HEK293T (cell line): ENCODE measurements at regions not wholly inside any gene's neighbourhood (a gene's known extent, or its start where the extent isn't known, plus 50 kb on each side); places are given as distances from the start of the nearest gene placed in this dataset.

Source experiments
- CTCF ChIA-PET: fragments of 350-600 bp; formaldehyde crosslinking; extraction: SDS; loops from one replicate; lab custom pipeline; 2021; ENCODE audit warnings: antibody characterized with exemption, inconsistent platforms; lab: Yijun Ruan, JAX
- POLR2A ChIA-PET: fragments of 350-600 bp; formaldehyde crosslinking; extraction: SDS; loops from one replicate; lab custom pipeline; 2020; ENCODE audit warnings: antibody characterized with exemption, inconsistent platforms; lab: Yijun Ruan, JAX
- DNase-seq: peaks from one replicate; pipeline ENCODE4 v3.0.0; 2012; ENCODE audit warnings: mixed read lengths; ENCODE audit errors: extremely low spot score
- ARNT ChIP-seq: fragments of 450-650 bp; IDR thresholded peaks from 2 replicates; pipeline ENCODE4 v1.6.1; 2017; ENCODE audit warnings: mild to moderate bottlenecking
- BHLHE40 ChIP-seq: fragments of 450-650 bp; IDR thresholded peaks from 2 replicates; pipeline ENCODE4 v1.6.1; 2016; ENCODE audit warnings: mild to moderate bottlenecking, moderate library complexity, borderline replicate concordance
- CTBP1 ChIP-seq: fragments of 450-650 bp; IDR thresholded peaks from 2 replicates; pipeline ENCODE4 v1.6.1; 2016; ENCODE audit warnings: borderline replicate concordance
- ELF4 ChIP-seq: fragments of 450-650 bp; IDR thresholded peaks from 2 replicates; pipeline ENCODE4 v1.6.1; 2017; ENCODE audit warnings: antibody characterized with exemption
- FOXA1 ChIP-seq: fragments of 450-650 bp; IDR thresholded peaks from 2 replicates; pipeline ENCODE4 v1.6.1; 2016; ENCODE audit warnings: mild to moderate bottlenecking
- FOXK2 ChIP-seq: fragments of 450-650 bp; IDR thresholded peaks from 2 replicates; pipeline ENCODE4 v1.6.1; 2016; ENCODE audit warnings: mild to moderate bottlenecking
- FOXM1 ChIP-seq: fragments of 450-650 bp; IDR thresholded peaks from 2 replicates; pipeline ENCODE4 v1.6.1; 2017; ENCODE audit warnings: mild to moderate bottlenecking, borderline replicate concordance
- HDGF ChIP-seq: fragments of 450-650 bp; IDR thresholded peaks from 2 replicates; pipeline ENCODE4 v1.6.1; 2017; ENCODE audit warnings: antibody characterized with exemption, borderline replicate concordance
- L3MBTL2 ChIP-seq: fragments of 450-650 bp; conservative IDR thresholded peaks from 2 replicates; pipeline ENCODE4 v1.6.1; 2016; ENCODE audit warnings: mild to moderate bottlenecking
- LEF1 ChIP-seq: fragments of 450-650 bp; IDR thresholded peaks from 2 replicates; pipeline ENCODE4 v1.6.1; 2017; ENCODE audit warnings: mild to moderate bottlenecking, borderline replicate concordance
- NFRKB ChIP-seq: fragments of 450-650 bp; IDR thresholded peaks from 2 replicates; pipeline ENCODE4 v1.6.1; 2016; ENCODE audit warnings: mild to moderate bottlenecking, moderate library complexity
- PKNOX1 ChIP-seq: fragments of 450-650 bp; IDR thresholded peaks from 2 replicates; pipeline ENCODE4 v1.6.1; 2016
- SP1 ChIP-seq: fragments of 450-650 bp; IDR thresholded peaks from 2 replicates; pipeline ENCODE4 v1.6.1; 2017
- SUZ12 ChIP-seq: fragments of 450-650 bp; IDR thresholded peaks from 2 replicates; pipeline ENCODE4 v1.6.1; 2016; ENCODE audit warnings: mild to moderate bottlenecking
- TARDBP ChIP-seq: fragments of 450-650 bp; IDR thresholded peaks from 2 replicates; pipeline ENCODE4 v1.6.1; 2016
- ZNF384 ChIP-seq: fragments of 450-650 bp; IDR thresholded peaks from 2 replicates; pipeline ENCODE4 v1.6.1; 2016

GRCh38 chr2:52210161-52210560 is 1178.2 kb upstream of the NRXN1 start:
- CTCF ChIA-PET, result no interaction called here
- TF ChIP-seq FOXM1, result no peak
- no peak for TF ChIP-seq SUZ12
- no peak for TF ChIP-seq BHLHE40
- TF ChIP-seq ELF4, result no peak
- no peak for DNase-seq
- POLR2A ChIA-PET, result no interaction called here

GRCh38 chr2:52194342-52194741 is 1162.4 kb upstream of the NRXN1 start:
- no peak for TF ChIP-seq NFRKB
- TF ChIP-seq FOXM1, result no peak
- TF ChIP-seq SP1, result no peak
- TF ChIP-seq TARDBP, result no peak
- no peak for TF ChIP-seq HDGF
- no peak for TF ChIP-seq L3MBTL2
- no peak for TF ChIP-seq ZNF384
- no peak for TF ChIP-seq FOXK2
- TF ChIP-seq FOXA1, result no peak
- no peak for TF ChIP-seq PKNOX1
- TF ChIP-seq LEF1, result no peak
- no peak for TF ChIP-seq BHLHE40
- no peak for DNase-seq
- POLR2A ChIA-PET, result no interaction called here
- CTCF ChIA-PET, result no interaction called here

GRCh38 chr2:52193804-52194203 is 1161.9 kb upstream of the NRXN1 start:
- no peak for DNase-seq
- no peak for TF ChIP-seq SP1
- TF ChIP-seq ARNT, result no peak
- TF ChIP-seq LEF1, result no peak
- TF ChIP-seq SUZ12, result no peak
- TF ChIP-seq TARDBP, result no peak
- no peak for TF ChIP-seq FOXA1
- no peak for TF ChIP-seq HDGF
- no peak for TF ChIP-seq ELF4
- no peak for TF ChIP-seq BHLHE40
- TF ChIP-seq PKNOX1, result no peak
- no peak for TF ChIP-seq ZNF384
- no peak for TF ChIP-seq CTBP1
- no peak for TF ChIP-seq L3MBTL2
- no peak for TF ChIP-seq NFRKB
- no peak for TF ChIP-seq FOXK2
- TF ChIP-seq FOXM1, result no peak
- ChIA-PET POLR2A (no interaction called here), CTCF (no interaction called here)

- ChIA-PET POLR2A (no interaction called here), CTCF (no interaction called here)
- no peak for DNase-seq
- no peak for TF ChIP-seq TARDBP
- TF ChIP-seq ZNF384, result no peak
Observed at GRCh38 chr2:52192656-52193055, 1160.7 kb upstream of the NRXN1 start.

GRCh38 chr2:52181080-52181479 is 1149.1 kb upstream of the NRXN1 start:
- ChIA-PET POLR2A (no interaction called here), CTCF (no interaction called here)
- no peak for DNase-seq
- TF ChIP-seq TARDBP, result no peak
- TF ChIP-seq NFRKB, result no peak
- no peak for TF ChIP-seq ZNF384
- TF ChIP-seq ARNT, result no peak
- no peak for TF ChIP-seq FOXK2
- no peak for TF ChIP-seq LEF1
- no peak for TF ChIP-seq PKNOX1
- TF ChIP-seq FOXM1, result no peak
- no peak for TF ChIP-seq BHLHE40
- no peak for TF ChIP-seq CTBP1

- POLR2A ChIA-PET, result no interaction called here
- TF ChIP-seq SP1 (no peak), FOXA1 (no peak), CTBP1 (no peak), NFRKB (no peak), TARDBP (no peak), BHLHE40 (no peak), ZNF384 (no peak), LEF1 (no peak), L3MBTL2 (no peak)
- CTCF ChIA-PET, result no interaction called here
- DNase-seq, result no peak
Observed at GRCh38 chr2:52178845-52179244, 1146.9 kb upstream of the NRXN1 start.

- CTCF ChIA-PET, result no interaction called here
- TF ChIP-seq FOXK2, result no peak
- TF ChIP-seq ARNT, result no peak
- no peak for TF ChIP-seq BHLHE40
- TF ChIP-seq L3MBTL2, result no peak
- TF ChIP-seq ZNF384, result no peak
- DNase-seq, result no peak
- POLR2A ChIA-PET, result no interaction called here
Observed at GRCh38 chr2:52145005-52145404, 1113.1 kb upstream of the NRXN1 start.
